ENCODE measurements at regions not wholly inside any gene's neighbourhood (a gene's known extent, or its start where the extent isn't known, plus 50 kb on each side); places are given as distances from the start of the nearest gene placed in this dataset.

- peaks cover 48% of the 10 kb centered on the region for H3K27me3 Mint-ChIP-seq
- no peak for DNase-seq
- no peaks in the 10 kb centered on the region for H3K9me3 Mint-ChIP-seq
Measured at GRCh38 chr10:128277267-128277840, 151.1 kb upstream of the MKI67 start.

GRCh38 chr10:128278362-128278761 lies 152.1 kb upstream of the MKI67 start:
- CTCF ChIA-PET = no interaction called here
- Mint-ChIP-seq H3K9me3 (no peaks in the 10 kb centered on the region), H3K4me3 (no peak overlapping the region), H3K36me3 (no peaks in the 10 kb centered on the region), H3K27ac (no peak overlapping the region), H3K27me3 (peaks cover 38% of the 10 kb centered on the region), H3K4me1 (peaks cover 8% of the 10 kb centered on the region)
- DNase-seq = no peak

More at GRCh38 chr10:128277267-128277840, 151.1 kb upstream of the MKI67 start:
- Mint-ChIP-seq H3K4me1 (peaks cover 8% of the 10 kb centered on the region), H3K36me3 (no peaks in the 10 kb centered on the region), H3K4me3 (no peak overlapping the region), H3K27ac (no peak overlapping the region)
- CTCF ChIA-PET = interaction anchor here (2.3 kb wide), 1 partner anchor 14 kb away, joined by 8 read pairs; no protein-coding TSS in a partner anchor

GRCh38 chr10:128280271-128280670 lies 154.0 kb upstream of the MKI67 start:
- no peak for DNase-seq
- H3K4me1 Mint-ChIP-seq = peaks cover 3% of the 10 kb centered on the region
- H3K4me3 Mint-ChIP-seq = no peak overlapping the region
- H3K27ac Mint-ChIP-seq = no peak overlapping the region
- peaks cover 39% of the 10 kb centered on the region for H3K27me3 Mint-ChIP-seq
- CTCF ChIA-PET = no interaction called here
- H3K9me3 Mint-ChIP-seq = no peaks in the 10 kb centered on the region
- H3K36me3 Mint-ChIP-seq = no peaks in the 10 kb centered on the region

- CTCF ChIA-PET = no interaction called here
- DNase-seq = no peak
- Mint-ChIP-seq H3K27ac (no peak overlapping the region), H3K4me3 (no peak overlapping the region), H3K27me3 (peaks cover 42% of the 10 kb centered on the region), H3K36me3 (no peaks in the 10 kb centered on the region), H3K9me3 (no peaks in the 10 kb centered on the region), H3K4me1 (no peaks in the 10 kb centered on the region)
Measured at GRCh38 chr10:128281343-128281742, 155.1 kb upstream of the MKI67 start.

GRCh38 chr10:128281861-128282260 lies 155.6 kb upstream of the MKI67 start:
- Mint-ChIP-seq H3K4me1 (no peaks in the 10 kb centered on the region), H3K9me3 (no peaks in the 10 kb centered on the region), H3K36me3 (no peaks in the 10 kb centered on the region), H3K27ac (no peak overlapping the region), H3K27me3 (peaks cover 46% of the 10 kb centered on the region), H3K4me3 (no peak overlapping the region)
- CTCF ChIA-PET = no interaction called here
- DNase-seq = no peak

- DNase-seq = no peak
- peaks cover 4% of the 10 kb centered on the region for H3K9me3 Mint-ChIP-seq
- H3K27ac Mint-ChIP-seq = no peak overlapping the region
- peaks cover 55% of the 10 kb centered on the region for H3K27me3 Mint-ChIP-seq
- no peak overlapping the region for H3K4me3 Mint-ChIP-seq
- H3K4me1 Mint-ChIP-seq = no peaks in the 10 kb centered on the region
- no peaks in the 10 kb centered on the region for H3K36me3 Mint-ChIP-seq
- CTCF ChIA-PET = no interaction called here
Measured at GRCh38 chr10:128286141-128286761, 160.0 kb upstream of the MKI67 start.

- Mint-ChIP-seq H3K4me3 (no peak overlapping the region), H3K27me3 (peaks cover 55% of the 10 kb centered on the region), H3K9me3 (peaks cover 4% of the 10 kb centered on the region), H3K27ac (no peak overlapping the region), H3K4me1 (no peaks in the 10 kb centered on the region), H3K36me3 (no peaks in the 10 kb centered on the region)
- DNase-seq = no peak
- CTCF ChIA-PET = interaction anchor here (1.0 kb wide), 1 partner anchor 12 kb away, joined by 4 read pairs; no protein-coding TSS in a partner anchor
Measured at GRCh38 chr10:128286762-128287500, 160.7 kb upstream of the MKI67 start.

- Mint-ChIP-seq H3K4me3 (no peak overlapping the region), H3K27me3 (peaks cover 55% of the 10 kb centered on the region), H3K27ac (no peak overlapping the region), H3K36me3 (no peaks in the 10 kb centered on the region), H3K4me1 (no peaks in the 10 kb centered on the region), H3K9me3 (peaks cover 4% of the 10 kb centered on the region)
- CTCF ChIA-PET = interaction anchor here (1.0 kb wide), 1 partner anchor 13 kb away, joined by 4 read pairs; no protein-coding TSS in a partner anchor
- no peak for DNase-seq
Measured at GRCh38 chr10:128287921-128288320, 161.7 kb upstream of the MKI67 start.

GRCh38 chr10:128289621-128290020 lies 163.4 kb upstream of the MKI67 start:
- peaks cover 4% of the 10 kb centered on the region for H3K9me3 Mint-ChIP-seq
- H3K27ac Mint-ChIP-seq = no peak overlapping the region
- no peaks in the 10 kb centered on the region for H3K4me1 Mint-ChIP-seq
- H3K4me3 Mint-ChIP-seq = no peak overlapping the region
- no peak for DNase-seq
- no peaks in the 10 kb centered on the region for H3K36me3 Mint-ChIP-seq
- CTCF ChIA-PET = no interaction called here
- H3K27me3 Mint-ChIP-seq = peaks cover 46% of the 10 kb centered on the region

- Mint-ChIP-seq H3K27me3 (peaks cover 2% of the 10 kb centered on the region), H3K27ac (no peak overlapping the region), H3K36me3 (no peaks in the 10 kb centered on the region), H3K9me3 (peaks cover 4% of the 10 kb centered on the region), H3K4me1 (no peaks in the 10 kb centered on the region), H3K4me3 (no peak overlapping the region)
- no peak for DNase-seq
- CTCF ChIA-PET = no interaction called here
Measured at GRCh38 chr10:128295003-128295402, 168.8 kb upstream of the MKI67 start.

- Mint-ChIP-seq H3K27ac (no peak overlapping the region), H3K36me3 (no peaks in the 10 kb centered on the region), H3K9me3 (no peaks in the 10 kb centered on the region), H3K4me1 (no peaks in the 10 kb centered on the region), H3K27me3 (no peaks in the 10 kb centered on the region), H3K4me3 (no peak overlapping the region)
- CTCF ChIA-PET = no interaction called here
- no peak for DNase-seq
Measured at GRCh38 chr10:128296253-128297007, 170.2 kb upstream of the MKI67 start.

GRCh38 chr10:128297709-128298378 lies 171.6 kb upstream of the MKI67 start:
- Mint-ChIP-seq H3K27ac (no peak overlapping the region), H3K36me3 (no peaks in the 10 kb centered on the region), H3K4me3 (no peak overlapping the region), H3K9me3 (no peaks in the 10 kb centered on the region), H3K4me1 (no peaks in the 10 kb centered on the region), H3K27me3 (no peaks in the 10 kb centered on the region)
- CTCF ChIA-PET = no interaction called here
- no peak for DNase-seq

GRCh38 chr10:128298587-128298986 lies 172.4 kb upstream of the MKI67 start:
- Mint-ChIP-seq H3K4me1 (no peaks in the 10 kb centered on the region), H3K4me3 (no peak overlapping the region), H3K9me3 (no peaks in the 10 kb centered on the region), H3K27ac (no peak overlapping the region), H3K36me3 (no peaks in the 10 kb centered on the region), H3K27me3 (no peaks in the 10 kb centered on the region)
- CTCF ChIA-PET = no interaction called here
- DNase-seq = no peak

GRCh38 chr10:128300290-128300824 lies 174.1 kb upstream of the MKI67 start:
- Mint-ChIP-seq H3K36me3 (no peaks in the 10 kb centered on the region), H3K4me1 (no peaks in the 10 kb centered on the region), H3K27me3 (no peaks in the 10 kb centered on the region), H3K27ac (no peak overlapping the region), H3K4me3 (no peak overlapping the region), H3K9me3 (no peaks in the 10 kb centered on the region)
- CTCF ChIA-PET = no interaction called here
- no peak for DNase-seq

Data from activated naive CD4-positive, alpha-beta T cell treated with anti-CD3 and anti-CD28 coated beads, Interleukin-2, amount 10 ng/mL, durations not matched to agents 7 days and 5 days (primary cell).